Pancreas (tissue), 10 donors: ENCODE measurements at regions not wholly inside any gene's neighbourhood (a gene's known extent, or its start where the extent isn't known, plus 50 kb on each side); places are given as distances from the start of the nearest gene placed in this dataset.

Experiments
- ATAC-seq, 4 donors: fragments of 200-7000 bp; cut with Tn5 transposase; one replicate each; pipeline versions ENCODE4 v1.8.0 to v1.9.1; 2020; ENCODE audit warnings: mild to moderate bottlenecking in 4 of 4, moderate library complexity in 4 of 4
- DNase-seq, 6 donors: peaks; one replicate each; pipeline ENCODE4 v3.0.0-alpha.2; 2020
- FAIRE-seq: peaks from 2 replicates; lab custom pipeline; 2012; peaks lifted over from hg19 to GRCh38; lab: Jason Lieb, UNC
- H3K27ac ChIP-seq, 4 donors: fragments of 200-600 bp; sonication (generic); 1 replicate in 3 of 4; 2 replicates in 1 of 4; pipeline versions ENCODE4 v1.5.0 to v1.8.0; 2020
- H3K27me3 ChIP-seq, 4 donors: fragments of 200-600 bp; one replicate each; pipeline ENCODE4 v1.8.0; 2021
- H3K36me3 ChIP-seq, 3 donors: fragments of 200-600 bp; sonication (generic) in 1 of 3; one replicate each; pipeline versions ENCODE4 v1.5.0 to v1.8.0; 2020 to 2021
- H3K4me1 ChIP-seq, 3 donors: fragments of 200-600 bp; one replicate each; pipeline ENCODE4 v1.8.0; 2021
- H3K4me3 ChIP-seq, 4 donors: fragments of 200-600 bp; sonication (generic) in 2 of 4; one replicate each; pipeline versions ENCODE4 v1.5.0 to v1.8.0; 2020 to 2021
- H3K9me3 ChIP-seq, 4 donors: fragments of 200-600 bp; one replicate each; pipeline ENCODE4 v1.8.0; 2021
- WGBS, 2 donors: extraction: QIAGEN DNeasy Blood & Tissue Kit; methylation state at CpG; one replicate each; pipeline ENCODE4 v1.1.7; 2013; 5-methylcytosine and 5-hydroxymethylcytosine counted together
- intact Hi-C, 3 donors: fragments of 100-400 bp; cut with DNase I; formaldehyde crosslinking; loops; one replicate each; pipeline versions ENCODE4 v1.11.1 to v1.14.2; 2022
- TF ChIP-seq, protein P1 (sequence below), 4 donors: fragments of 200-600 bp; sonication (generic) in 3 of 4; IDR thresholded peaks; one replicate each; pipeline versions ENCODE4 v1.5.0 to v1.8.0; 2021; ENCODE audit warnings: antibody characterized with exemption in 4 of 4
- donor health status: healthy with polysubstance abuse.
- donor health status: DM: no; HTN: no; CAD: no; lungs with moderate emphysema.
- donor health status: DM: no; HTN: no; CAD: no.
- donor health status: control.
- donor health status: control.
- donor health status: Bipolar disorder and iron deficiency.
- donor health status: DM: yes; HTN: yes; CAD: no.
- donor health status: DM: no; HTN: no; CAD: no.
- donor health status: DM: no; HTN: no; CAD: no.
- donor health status: DM: yes; HTN: yes; CAD: no.

- WGBS, 2 donors, result 81 to 90% methylated on average over 13 to 14 of the region's 14 CpGs
- FAIRE-seq, result no peak
Measured at GRCh38 chr2:155965415-155966063, 367.0 kb downstream of the NR4A2 start.

GRCh38 chr2:155961641-155962040, 370.9 kb downstream of the NR4A2 start:
- no peak overlapping the region for H3K27ac ChIP-seq
- H3K27me3 ChIP-seq, result no peaks in the 10 kb centered on the region
- no peak for ATAC-seq
- no peaks in the 10 kb centered on the region for H3K36me3 ChIP-seq
- TF ChIP-seq, protein P1, sequence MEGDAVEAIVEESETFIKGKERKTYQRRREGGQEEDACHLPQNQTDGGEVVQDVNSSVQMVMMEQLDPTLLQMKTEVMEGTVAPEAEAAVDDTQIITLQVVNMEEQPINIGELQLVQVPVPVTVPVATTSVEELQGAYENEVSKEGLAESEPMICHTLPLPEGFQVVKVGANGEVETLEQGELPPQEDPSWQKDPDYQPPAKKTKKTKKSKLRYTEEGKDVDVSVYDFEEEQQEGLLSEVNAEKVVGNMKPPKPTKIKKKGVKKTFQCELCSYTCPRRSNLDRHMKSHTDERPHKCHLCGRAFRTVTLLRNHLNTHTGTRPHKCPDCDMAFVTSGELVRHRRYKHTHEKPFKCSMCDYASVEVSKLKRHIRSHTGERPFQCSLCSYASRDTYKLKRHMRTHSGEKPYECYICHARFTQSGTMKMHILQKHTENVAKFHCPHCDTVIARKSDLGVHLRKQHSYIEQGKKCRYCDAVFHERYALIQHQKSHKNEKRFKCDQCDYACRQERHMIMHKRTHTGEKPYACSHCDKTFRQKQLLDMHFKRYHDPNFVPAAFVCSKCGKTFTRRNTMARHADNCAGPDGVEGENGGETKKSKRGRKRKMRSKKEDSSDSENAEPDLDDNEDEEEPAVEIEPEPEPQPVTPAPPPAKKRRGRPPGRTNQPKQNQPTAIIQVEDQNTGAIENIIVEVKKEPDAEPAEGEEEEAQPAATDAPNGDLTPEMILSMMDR (IDR thresholded peaks at IDR 0.05), result no peak
- H3K9me3 ChIP-seq, result no peaks in the 10 kb centered on the region
- intact Hi-C loops, result no loop called here
- no peak for FAIRE-seq
- no peaks in the 10 kb centered on the region for H3K4me1 ChIP-seq
- 66 to 72% methylated on average over 4 of the region's 4 CpGs for WGBS, 2 donors
- DNase-seq, result no peak
- H3K4me3 ChIP-seq, result no peak overlapping the region

More at GRCh38 chr2:155965415-155966063, 367.0 kb downstream of the NR4A2 start:
- ATAC-seq, result no peak
- TF ChIP-seq, protein P1 (IDR thresholded peaks at IDR 0.05), result no peak
- Histone ChIP-seq H3K4me1 (no peaks in the 10 kb centered on the region), H3K36me3 (no peaks in the 10 kb centered on the region), H3K27me3 (no peaks in the 10 kb centered on the region), H3K27ac (no peak overlapping the region), H3K4me3 (no peak overlapping the region), H3K9me3 (no peaks in the 10 kb centered on the region)
- intact Hi-C loops, result no loop called here
- no peak for DNase-seq

DNA sequence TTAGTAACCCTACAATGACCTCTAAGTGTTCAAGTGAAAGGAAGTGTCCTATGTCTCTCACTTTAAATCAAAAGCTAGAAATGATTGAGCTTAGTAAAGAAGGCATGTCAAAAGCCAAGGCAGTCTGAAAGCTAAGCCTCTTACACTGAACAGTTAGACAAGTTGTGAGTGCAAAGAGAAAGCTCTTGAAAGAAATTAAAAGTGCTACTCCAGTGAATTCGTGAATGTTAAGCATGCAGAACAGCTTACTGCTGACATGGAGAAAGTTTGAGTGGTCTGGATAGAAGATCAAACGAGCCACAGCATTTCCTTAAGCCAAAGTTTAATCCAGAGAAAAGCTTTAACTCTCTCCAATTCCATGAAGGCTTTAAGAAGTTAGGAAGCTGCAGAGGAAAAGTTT, 373.7 kb downstream of the NR4A2 start:
- intact Hi-C loops, result no loop called here
- FAIRE-seq (no peak), ATAC-seq (no peak), DNase-seq (no peak)
- Histone ChIP-seq H3K36me3 (no peaks in the 10 kb centered on the region), H3K4me3 (no peak overlapping the region), H3K27ac (no peak overlapping the region), H3K27me3 (no peaks in the 10 kb centered on the region), H3K4me1 (no peaks in the 10 kb centered on the region), H3K9me3 (no peaks in the 10 kb centered on the region)
- WGBS, 2 donors, result 47 to 50% methylated on average over 2 of the region's 2 CpGs
- TF ChIP-seq, protein P1 (IDR thresholded peaks at IDR 0.05), result no peak

GRCh38 chr2:155947069-155947468, 385.5 kb downstream of the NR4A2 start:
- TF ChIP-seq, protein P1 (IDR thresholded peaks at IDR 0.05), result no peak
- no peak for ATAC-seq
- no peak for FAIRE-seq

DNA sequence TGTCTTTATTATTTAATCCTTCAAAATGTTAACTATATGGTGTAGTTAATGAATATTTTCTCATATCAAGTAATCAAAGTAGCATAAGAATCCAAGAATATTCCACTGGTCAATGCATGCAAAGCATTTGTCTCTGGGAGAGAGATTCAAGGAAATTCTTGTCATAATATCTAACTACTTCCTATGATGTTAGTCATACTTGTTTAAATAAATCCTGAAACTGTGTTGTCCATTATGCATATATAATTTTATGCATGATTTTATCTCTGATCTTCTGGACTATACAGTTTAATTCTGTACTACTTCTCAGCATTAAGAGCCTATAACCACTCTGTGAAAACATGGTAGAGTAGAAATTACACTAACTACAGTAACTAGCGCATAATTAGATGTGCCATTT, 388.3 kb downstream of the NR4A2 start:
- Histone ChIP-seq H3K27me3 (no peaks in the 10 kb centered on the region), H3K9me3 (no peaks in the 10 kb centered on the region), H3K27ac (no peak overlapping the region), H3K36me3 (no peaks in the 10 kb centered on the region), H3K4me1 (no peaks in the 10 kb centered on the region), H3K4me3 (no peak overlapping the region)
- intact Hi-C loops, result no loop called here
- ATAC-seq (no peak), FAIRE-seq (no peak), DNase-seq (no peak)
- 0% methylated on average over 1 of the region's 1 CpG for WGBS, 2 donors
- TF ChIP-seq, protein P1 (IDR thresholded peaks at IDR 0.05), result no peak

More at GRCh38 chr2:155947069-155947468, 385.5 kb downstream of the NR4A2 start:
- no peak for DNase-seq
- no peaks in the 10 kb centered on the region for H3K4me1 ChIP-seq
- H3K4me3 ChIP-seq, result no peak overlapping the region
- intact Hi-C loops, result no loop called here
- H3K36me3 ChIP-seq, result no peaks in the 10 kb centered on the region
- H3K27ac ChIP-seq, result no peak overlapping the region
- H3K9me3 ChIP-seq, result no peaks in the 10 kb centered on the region
- WGBS, 2 donors, result 48 to 59% methylated on average over 3 of the region's 3 CpGs
- H3K27me3 ChIP-seq, result no peaks in the 10 kb centered on the region
